ENCODE measurements at regions not wholly inside any gene's neighbourhood (a gene's known extent, or its start where the extent isn't known, plus 50 kb on each side); places are given as distances from the start of the nearest gene placed in this dataset.
"Not testable (repeated sequence)": the region's sequence is repeated elsewhere in the genome, so short reads cannot be mapped to it uniquely, and the experiment has no call there.

DNA sequence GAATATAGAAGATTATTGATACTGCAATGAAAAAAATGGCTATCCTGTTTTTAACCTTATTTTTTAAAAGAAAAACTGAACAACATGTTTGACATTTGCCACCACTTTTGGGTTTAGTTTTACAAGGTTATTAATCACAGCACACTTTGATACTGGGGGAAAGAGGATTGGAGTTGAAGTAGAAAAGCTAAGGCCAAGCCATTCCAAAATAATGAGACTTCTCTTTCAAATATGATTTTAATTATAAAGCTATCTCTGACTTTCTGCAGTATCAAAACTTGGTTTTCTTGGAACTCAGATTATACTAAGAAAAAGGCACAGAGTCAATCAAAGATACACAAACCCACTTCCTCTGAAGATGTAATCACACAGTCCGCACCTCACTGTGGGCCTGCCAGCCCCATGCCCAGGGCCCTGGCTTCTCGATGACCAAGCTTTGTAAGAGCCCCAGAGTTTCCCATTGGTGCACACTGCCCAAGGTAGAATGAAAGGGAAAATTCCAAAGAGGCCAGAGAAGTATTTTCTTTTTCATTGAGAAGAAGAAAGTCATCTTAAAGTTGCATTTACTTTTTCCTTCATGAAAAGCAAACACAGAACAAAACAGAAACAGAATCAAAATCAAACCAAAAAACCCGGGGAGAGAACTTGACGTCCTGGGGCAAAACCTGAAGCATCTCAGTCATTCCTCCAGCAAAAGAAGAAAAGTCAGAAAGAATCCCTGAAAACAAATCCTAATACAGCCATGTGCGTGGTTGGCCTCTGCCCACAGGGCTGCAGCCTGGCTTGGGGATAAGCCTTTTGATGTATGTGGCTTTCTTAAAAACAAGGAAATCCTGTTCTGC is 187.7 kb upstream of the KLF6 start:
- in situ Hi-C loops (cut with HindIII; ENCODE audit: low sequenced_read_pairs), result no loop called here

DNA sequence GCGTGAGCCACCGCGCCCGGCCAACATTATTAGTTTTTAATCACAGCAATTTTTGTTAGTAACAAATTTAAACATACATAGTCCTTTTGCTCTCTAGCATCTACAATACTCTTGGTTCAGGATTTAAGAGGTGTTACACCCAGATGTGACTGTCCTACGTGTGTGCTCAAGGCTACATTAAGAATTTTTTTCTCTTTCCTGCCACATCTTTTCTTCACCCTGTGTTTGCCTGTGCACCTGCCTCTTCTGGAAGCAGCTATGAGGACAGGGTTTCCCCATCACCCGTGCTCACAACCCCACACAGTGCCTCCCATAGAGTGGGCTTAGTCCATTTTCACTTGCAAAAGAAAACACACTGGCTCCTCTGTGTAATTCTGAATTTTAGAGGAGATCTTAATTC is 186.7 kb upstream of the KLF6 start:
- in situ Hi-C loops (cut with HindIII; ENCODE audit: low sequenced_read_pairs), result no loop called here

DNA sequence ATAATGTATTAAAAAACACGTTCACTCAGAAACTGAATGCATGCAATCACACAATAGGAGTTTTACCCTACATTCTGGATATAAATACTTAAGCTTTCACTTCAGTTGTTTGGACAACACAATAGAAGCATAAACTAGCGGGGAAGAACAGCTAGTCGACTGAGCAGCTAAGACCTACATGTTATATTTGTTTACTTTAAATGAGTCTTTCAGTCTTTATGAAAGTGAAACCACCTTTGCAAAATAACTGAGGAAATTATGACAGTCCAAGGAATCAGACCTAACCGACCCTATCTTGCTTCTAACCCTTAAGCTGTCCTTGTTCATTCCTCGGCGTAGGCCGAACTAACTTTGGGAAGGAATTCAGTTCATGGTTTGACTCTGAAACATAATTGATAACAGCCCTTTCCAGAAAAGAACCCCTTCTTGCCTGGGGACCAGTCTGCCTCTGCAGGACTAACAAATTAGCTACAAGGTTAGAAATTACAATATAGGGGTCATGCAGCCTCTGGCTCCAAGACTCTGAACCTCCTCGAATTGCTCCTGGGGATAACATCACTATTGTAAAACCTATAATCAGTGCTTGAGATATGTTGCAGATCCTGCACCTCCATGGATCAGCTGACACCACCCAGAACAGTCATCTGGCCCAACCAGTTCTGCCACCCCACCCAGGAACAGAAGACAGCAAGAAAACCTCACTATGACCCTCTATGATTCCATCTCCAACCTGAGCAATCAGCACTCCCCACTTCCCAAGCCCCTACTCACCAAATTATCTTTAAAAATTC is 185.1 kb upstream of the KLF6 start:
- in situ Hi-C loops (cut with HindIII; ENCODE audit: low sequenced_read_pairs), result no loop called here

DNA sequence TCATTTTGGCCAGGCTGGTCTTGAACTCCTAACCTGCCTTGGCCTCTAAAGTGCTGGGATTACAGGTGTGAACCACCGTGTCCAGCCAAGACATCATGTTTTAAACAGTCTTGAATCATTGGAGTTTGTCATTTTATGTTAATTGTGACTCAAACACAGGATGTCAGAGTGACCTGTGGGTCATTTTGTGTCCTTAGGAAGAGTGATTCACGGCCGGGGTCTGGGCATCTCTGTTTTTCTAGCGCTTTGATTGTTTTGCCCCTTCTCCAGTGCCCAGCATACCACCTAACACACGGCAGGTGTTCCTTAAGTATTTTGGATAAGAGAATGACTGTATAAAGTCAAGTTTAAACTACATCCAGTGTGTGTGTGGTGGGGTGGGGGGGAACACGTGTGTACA is 183.7 kb upstream of the KLF6 start:
- in situ Hi-C loops (cut with HindIII; ENCODE audit: low sequenced_read_pairs), result no loop called here

DNA sequence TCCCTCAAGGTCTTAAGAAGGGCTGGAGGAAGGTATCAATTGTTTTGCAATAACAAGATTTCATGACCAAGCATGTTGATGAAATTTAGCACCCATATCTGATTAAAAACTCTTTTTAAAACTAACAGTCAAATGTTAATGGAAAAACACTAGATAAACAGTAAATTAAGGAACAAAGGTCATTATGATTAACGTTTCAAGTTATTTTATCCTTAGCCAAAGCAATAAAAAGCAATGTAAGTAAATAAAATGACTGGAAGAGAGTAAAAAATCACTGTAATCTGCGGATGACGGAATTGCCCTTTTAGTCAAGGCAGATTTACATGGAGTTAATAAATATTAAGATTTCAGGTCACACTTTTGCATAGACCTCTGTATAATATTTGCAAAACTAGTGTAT is 179.5 kb upstream of the KLF6 start:
- in situ Hi-C loops (cut with HindIII; ENCODE audit: low sequenced_read_pairs), result no loop called here

DNA sequence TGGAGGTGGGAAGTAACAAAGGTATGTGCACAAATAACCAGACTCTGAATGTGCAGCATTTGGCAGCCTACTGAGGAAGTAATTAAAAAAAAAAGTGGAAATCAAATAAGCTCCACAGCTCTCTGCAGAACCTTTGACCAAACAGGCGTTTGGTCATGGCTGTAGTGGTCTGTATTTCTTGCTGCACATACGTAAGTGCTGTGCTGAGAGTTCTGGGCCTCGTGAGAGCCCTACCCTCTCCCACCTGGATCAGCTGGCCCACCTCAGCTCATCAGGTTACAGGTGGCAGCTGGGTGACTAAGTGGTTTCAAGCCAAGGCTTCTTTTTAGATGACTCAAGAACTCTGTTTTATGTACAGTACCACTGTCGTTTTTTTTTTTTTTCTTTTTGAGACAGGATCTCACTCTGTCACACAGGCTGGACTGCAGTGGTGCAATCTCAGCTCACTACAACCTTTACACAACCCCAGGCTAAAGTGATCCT is 178.2 kb upstream of the KLF6 start:
- in situ Hi-C loops (cut with HindIII; ENCODE audit: low sequenced_read_pairs), result no loop called here

DNA sequence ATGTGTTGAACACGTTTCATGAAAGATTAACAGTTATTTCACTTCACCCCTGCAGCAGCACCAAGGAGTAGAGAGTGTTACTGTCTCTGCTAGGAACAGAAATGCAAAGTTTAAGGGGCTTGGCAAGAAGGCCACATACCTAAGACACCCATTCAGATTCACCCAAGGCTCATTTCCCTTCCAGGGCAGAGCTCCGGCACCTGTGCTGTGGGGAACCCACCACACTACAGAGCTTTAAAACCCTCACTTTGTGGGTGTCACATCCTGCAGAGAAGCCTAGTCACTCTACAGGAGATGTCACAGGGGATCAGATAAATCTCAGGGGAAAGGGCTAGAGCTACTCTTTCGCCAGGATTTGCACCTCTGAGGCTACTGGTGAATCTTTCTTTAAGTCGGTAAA is 176.1 kb upstream of the KLF6 start:
- in situ Hi-C loops (cut with HindIII; ENCODE audit: low sequenced_read_pairs), result no loop called here

DNA sequence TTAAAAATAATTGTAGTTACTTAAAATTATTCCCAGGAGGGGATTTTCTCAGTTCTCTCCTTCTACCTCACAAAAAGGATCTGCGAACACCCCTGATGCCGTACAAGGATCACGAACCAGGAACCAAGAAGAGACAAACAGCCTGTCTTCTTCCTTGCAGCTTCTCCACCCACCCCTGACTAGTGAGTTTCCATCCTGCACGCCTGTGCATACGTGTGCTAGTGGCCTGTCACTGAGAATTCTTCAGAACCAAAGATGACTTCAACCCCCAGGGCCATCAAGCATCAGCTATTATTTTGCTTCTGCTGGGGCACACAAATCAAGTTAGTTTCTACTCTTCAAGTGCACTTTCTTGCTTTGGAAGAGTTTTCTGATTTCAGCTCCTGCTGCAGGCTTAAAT is 175.5 kb upstream of the KLF6 start:
- in situ Hi-C loops (cut with HindIII; ENCODE audit: low sequenced_read_pairs), result no loop called here

DNA sequence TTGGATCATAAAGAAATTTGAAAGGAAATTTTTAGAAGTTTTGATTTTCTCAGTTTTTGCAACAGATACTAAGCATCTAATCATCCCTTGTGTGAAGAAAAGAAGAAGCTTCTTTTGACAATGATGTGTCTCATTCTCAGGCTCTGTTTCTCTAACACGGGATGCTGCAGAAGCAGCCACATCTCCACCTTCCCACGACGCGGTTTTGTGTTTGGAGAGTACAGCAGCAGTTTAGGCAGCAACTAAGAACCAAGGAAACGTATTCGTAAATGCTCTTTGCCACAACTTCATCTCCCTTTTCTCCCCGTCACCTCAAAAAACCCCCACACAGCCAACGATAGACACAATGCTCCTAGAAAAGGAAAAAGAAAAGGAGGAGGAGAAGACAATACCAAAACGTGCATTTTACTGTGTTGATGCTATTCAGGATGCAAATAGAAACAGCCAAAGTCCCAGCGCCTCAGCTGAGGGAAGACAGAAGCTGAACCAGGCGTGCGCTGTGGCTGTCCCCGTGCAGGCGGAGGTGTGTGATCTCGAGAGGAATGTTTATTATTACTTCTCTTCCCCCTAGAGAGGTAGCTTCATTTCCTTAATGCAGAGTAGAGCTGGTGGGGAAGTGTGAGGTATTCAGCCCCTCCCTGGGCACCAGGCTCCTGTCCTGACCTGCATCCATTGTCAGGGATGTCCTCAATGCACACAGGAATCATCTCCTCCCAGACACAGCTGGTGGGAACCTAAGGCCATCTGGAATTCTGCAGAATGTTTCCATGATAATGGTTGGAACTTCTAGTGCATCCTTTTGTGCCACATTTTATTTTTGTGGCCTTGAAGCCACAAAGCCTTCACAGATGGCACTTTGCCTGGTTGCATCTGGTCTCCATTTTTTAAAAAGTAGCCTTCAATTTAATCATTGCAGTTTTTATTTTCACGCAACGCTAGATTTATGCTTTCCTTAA is 174.6 kb upstream of the KLF6 start:
- in situ Hi-C loops (cut with HindIII; ENCODE audit: low sequenced_read_pairs), result no loop called here

DNA sequence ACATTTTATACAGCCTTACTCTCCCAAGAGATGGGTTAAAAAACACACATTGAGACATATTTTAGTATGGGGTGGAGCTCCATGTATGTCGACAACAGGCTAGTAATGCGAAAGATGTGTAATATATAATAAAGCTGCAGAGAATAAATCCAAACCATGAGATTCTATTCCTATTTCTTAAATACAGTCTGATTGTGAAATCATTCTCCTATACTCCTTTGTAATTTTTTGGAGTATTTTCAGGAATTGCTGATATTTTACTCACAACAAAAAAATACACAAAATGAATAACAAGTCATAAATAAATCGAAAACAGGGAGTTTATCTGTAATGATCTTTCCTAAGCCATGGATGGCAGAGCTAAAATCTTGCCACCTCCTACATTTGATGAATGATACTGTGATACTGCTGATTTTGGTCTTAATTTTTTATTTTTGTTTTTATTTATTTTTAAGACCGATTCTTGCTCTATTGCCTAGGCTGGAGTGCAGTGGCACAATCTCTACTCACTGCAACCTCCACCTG is 173.5 kb upstream of the KLF6 start:
- in situ Hi-C loops (cut with HindIII; ENCODE audit: low sequenced_read_pairs), result no loop called here

DNA sequence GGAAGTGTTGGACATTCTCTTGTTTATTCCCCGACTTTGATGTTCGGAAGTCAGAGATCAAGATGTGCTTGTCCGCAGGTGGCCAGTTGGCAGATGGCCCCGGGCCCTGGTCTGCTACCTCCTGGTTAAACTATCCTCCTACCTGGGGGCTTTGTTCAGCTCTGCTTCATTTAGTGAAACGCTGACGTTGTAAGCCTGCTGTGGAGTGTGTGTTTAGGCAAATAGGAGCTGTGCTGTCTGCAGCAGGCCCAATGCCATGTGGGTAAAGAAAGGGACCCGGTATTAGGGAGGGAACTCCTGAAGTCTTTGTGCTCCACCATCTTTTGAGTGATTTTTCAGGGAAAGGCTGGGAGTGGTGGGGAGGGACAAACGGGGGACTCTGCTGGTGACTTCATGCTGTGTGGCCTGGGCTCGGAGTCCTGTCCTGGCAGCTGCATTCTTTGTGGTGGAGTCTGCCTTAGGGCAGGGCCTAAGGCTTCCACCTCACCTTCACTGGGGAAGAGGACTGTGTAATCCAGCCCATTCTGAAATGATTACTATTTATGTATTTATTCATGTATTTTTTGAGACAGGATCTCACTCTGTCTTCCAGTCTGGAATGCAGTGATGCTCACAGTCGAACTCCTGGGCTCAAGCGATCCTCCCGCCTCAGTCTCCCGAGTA is 171.1 kb upstream of the KLF6 start:
- in situ Hi-C loops (cut with HindIII; ENCODE audit: low sequenced_read_pairs), result no loop called here

DNA sequence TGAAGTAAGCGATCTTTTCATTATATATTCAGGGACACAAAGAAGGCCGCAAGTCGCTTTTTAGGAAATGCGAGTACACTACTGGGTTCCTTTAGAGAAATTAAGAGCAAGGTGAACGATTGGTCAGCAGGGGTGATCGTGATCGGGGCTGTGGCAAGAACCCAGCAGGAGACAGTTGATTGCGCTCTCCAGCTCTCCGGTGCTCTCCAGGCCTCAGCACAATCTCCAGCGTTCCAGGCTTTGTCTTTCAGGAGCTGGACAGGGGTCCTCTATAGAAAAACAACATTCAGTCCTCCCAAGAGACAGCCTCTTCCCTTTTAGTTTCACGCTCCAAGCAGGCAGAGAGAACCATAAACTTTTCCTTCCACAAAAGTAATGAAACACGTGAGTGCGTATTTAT is 170.5 kb upstream of the KLF6 start:
- in situ Hi-C loops (cut with HindIII; ENCODE audit: low sequenced_read_pairs), result no loop called here

DNA sequence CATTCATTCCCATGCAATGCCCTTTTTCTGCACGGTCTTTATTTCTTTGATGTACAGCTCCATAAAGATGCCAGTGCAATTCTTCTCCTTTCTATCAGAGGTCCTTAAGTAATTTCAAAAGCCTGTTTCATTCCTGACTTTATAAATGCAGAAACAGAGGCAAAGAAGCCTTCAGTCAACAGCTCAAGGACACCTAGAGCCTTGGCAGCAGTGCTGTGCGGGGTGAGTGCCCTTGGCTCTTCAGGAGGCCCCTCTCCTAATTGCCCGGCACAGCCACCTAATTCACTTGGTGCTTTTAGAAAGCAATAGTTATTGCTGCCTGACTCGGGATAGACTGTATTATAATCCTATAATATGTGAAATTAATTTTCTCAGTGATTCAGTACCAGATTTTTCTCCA is 169.6 kb upstream of the KLF6 start:
- in situ Hi-C loops (cut with HindIII; ENCODE audit: low sequenced_read_pairs), result no loop called here

DNA sequence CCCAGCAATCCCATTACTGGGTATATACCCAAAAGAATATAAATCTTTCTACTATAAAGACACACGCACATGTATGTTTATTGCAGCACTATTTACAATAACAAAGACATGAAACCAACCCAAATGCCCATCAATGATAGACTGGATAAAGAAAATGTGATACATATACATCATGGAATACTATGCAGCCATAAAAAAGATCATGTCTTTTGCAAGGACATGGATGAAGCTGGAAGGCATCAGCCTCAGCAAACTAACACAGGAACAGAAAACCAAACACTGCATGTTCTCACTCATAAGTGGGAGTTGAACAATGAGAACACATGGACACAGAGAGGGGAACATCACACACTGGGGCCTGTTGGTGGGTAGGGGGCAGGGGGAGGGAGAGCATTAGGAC is 169.0 kb upstream of the KLF6 start:
- in situ Hi-C loops (cut with HindIII; ENCODE audit: low sequenced_read_pairs), result not testable (repeated sequence)

DNA sequence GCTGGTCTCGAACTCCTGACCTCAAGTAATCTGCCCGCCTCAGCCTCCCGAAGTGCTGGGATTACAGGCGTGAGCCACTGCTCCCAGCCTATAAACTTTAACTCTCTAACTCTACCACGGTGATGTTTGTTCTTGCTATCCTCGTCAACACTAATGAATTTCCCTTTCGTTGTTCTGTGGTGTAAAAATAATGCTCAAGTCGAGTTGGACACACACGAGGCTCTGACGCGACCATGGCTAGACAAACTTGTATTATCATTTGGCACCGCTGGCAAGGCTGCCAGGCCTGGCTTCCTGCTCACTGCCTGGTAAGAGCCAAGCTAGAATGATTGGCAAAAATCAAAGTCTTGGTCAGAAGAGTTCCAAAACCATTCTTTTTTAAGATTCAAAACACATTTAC is 167.0 kb upstream of the KLF6 start:
- in situ Hi-C loops (cut with HindIII; ENCODE audit: low sequenced_read_pairs), result no loop called here

DNA sequence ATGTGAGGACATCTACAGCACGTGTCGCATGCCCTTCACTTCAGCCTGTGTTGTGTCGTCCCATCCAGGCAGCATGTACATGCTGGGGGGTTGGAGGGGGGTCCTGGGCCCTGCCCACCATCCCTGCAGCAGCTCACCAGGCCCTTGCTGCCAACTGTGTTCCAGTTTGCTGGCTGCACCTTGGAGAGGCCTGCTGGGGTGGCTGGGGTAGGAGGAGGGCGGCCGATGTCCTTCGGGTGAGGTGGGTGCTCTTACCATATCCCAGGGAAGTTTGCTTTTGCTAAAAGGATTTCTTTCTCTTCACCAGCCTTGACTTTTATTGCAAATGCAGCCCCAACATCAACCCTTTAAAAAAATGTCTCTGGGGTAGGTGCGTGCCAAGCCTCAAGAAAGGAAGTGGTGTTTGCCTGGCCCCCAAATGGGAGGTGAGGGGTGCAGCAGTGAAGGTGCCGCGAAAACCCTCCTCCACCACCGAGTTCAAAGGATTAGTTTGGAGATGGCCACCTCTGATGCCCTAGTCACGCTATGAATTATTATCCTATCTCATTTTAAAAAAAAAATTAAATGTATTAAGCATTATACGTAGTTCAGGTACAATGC is 165.8 kb upstream of the KLF6 start:
- in situ Hi-C loops (cut with HindIII; ENCODE audit: low sequenced_read_pairs), result no loop called here

DNA sequence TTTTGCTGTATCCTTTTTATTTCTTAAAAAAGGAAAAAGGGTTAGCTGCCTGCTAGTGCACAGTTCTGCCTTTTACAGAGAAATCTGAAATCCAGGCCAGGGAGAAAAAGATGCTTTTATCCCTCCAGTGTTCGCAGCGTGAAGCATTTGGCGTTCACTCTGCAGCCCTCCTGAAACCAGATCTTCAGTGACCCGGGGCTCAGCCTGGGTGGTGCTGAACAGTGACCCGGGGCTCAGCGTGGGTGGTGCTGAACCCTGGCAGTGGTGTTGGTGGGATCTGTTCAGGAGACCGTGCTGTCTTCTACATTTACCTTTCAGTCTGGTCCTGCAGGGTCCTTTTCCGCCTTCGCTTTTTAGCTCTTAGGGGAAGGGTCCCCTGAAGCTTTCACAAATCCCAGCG is 164.7 kb upstream of the KLF6 start:
- in situ Hi-C loops (cut with HindIII; ENCODE audit: low sequenced_read_pairs), result no loop called here

DNA sequence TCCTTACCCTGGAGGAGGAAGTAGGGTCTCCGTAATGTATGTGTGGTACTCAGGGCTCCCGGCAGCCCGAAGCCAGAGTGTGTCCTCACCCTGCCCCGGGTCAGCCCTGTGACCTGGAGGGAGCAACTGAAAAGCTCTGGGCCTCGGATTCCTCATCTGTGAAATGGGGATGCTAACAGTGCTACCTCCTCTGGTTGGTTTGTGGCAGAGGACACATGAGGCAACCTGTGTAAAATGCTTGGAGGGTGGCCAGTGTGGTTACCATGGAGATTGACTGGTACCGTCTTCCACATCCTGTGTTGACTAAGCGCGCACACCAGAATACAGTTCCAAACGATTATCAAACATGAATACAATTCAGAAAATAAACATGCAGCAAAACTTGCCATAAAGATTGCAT is 163.8 kb upstream of the KLF6 start:
- in situ Hi-C loops (cut with HindIII; ENCODE audit: low sequenced_read_pairs), result no loop called here

DNA sequence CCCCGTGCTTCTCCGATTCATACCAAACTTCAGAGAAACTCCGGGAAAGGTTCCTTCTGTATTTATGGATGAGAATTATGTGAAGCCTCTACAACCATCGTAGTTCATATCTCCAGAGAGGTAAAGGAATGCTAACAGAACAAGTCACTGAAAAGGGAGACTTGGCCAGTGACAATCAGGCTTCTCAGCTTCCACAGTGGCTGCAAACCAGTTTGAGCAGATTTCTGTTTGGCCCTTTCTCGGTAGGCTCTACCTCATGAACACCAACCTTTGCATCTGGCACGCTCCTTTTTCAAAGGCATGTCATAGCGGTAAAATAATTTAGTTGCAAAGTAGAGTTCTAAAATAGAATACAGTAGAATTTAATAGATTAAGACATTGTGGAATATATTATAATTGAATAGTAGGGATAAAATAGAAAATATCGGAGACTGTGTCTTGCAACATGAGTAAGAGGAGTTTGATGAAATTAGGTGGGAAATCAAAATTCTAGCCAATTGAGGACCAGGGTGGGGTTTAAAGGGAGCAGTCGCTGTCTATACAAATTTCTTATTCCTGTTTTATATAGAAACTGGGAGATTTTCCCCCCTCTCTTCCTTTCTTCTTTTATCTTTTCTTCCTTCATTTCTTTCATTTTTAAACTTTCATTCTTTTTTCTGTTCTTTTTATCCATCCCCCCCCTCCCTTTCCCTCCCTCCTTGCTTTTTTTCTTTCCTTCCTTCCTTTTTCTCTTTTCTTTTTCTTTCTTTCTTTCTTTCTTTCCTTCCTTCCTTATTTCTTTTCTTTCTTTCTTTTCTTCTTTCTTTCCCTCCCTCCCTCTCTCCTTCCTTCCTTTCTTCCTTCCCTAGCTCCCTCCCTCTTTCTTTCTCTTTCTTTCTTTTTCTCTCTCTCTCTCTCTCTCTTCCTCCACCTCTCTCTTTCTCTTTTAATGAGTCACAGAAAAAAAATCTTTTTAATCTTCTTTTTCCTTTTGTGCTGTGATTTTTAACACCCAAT is 161.5 kb upstream of the KLF6 start:
- in situ Hi-C loops (cut with HindIII; ENCODE audit: low sequenced_read_pairs), result no loop called here
